HG03521 (cell line): ENCODE measurements at regions not wholly inside any gene's neighbourhood (a gene's known extent, or its start where the extent isn't known, plus 50 kb on each side); places are given as distances from the start of the nearest gene placed in this dataset.

Experiments
- ATAC-seq: cut with Tn5 transposase; IDR thresholded peaks from one replicate; pipeline ENCODE4 v1.9.1; 2021; ENCODE audit warnings: mild to moderate bottlenecking, moderate library complexity; ENCODE audit not compliant: unreplicated experiment

DNA sequence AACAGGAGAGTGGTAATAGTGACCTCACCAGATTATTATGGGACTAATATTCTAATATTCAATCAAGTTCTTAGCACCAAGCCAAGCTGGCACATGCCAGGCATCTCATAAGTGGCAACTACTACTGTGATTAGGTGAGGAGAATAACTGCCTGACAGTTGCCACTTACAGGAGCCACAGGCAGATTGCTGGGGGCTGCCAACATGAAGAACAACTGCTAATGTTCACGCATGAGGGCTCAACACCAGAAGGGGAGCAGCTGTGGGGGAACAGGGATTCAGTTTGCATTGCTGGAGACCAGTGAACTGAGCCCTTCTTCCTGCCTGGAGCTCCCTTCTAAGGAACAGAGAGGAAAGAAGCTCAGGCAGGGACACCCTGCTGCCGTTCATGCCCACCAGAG lies 504.5 kb downstream of the FOXO1 start:
- ATAC-seq, result no peak

DNA sequence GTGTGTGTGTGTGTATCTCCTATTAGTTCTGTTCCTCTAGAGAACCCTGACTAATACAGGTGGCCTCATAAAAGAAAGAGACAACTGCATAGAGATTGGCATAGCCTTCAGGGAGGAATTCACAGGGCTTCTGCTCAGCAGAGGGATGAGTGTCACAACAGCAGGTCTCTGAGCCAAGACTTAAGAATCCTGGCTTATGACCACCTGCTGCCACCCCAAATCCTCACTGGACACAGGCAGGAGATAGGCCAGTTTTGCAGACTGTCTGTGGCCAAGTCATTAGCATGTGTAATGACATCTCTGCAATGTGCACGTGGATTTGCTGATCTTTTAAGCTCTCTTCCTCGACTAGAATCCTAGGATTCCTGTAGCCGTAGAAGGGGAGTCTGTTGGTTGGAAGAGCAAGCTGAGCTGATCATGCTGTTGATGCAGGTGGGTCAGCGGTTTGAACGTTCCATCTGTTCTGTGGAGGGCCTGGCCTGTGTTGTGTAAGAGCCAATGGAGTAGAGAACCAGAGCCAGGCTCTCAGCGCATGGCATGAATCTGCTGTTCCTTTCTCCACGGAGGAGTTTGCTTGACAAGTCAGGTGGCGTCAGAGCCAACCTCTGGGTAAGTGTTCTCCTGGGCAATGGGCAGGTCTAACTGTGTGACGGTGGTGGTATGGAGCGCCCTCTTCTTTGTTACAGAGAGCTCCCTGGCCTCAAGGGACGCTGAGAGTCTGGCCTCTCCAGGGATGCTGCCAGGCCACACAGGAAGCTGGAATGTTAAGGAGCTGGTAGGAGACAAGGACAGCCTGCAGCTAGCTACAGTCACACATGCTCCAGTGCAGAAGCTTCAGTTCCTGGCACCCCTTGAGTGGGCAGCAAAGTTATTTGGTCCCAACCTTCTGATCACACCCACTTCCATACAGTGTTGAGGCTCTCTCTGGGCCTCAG lies 503.1 kb downstream of the FOXO1 start:
- no peak for ATAC-seq

DNA sequence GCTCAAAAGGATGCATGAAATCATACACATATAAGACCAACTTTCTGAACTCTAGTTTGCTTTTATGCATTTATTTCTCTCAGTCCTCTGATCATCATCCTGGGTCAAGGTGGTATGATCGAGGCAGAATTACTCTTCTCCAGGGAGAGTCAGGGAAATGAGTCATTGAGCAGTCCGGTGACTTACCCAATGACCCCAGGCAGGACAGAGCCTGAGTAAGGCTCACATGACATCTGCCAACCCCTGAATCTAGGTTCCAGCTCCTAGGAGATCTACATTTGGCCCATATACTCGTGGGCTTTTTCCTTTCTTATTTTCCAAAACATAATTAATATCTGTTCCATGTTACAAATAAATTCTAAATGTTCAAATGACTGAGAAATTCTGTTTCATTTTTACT lies 502.3 kb downstream of the FOXO1 start:
- ATAC-seq, result no peak

DNA sequence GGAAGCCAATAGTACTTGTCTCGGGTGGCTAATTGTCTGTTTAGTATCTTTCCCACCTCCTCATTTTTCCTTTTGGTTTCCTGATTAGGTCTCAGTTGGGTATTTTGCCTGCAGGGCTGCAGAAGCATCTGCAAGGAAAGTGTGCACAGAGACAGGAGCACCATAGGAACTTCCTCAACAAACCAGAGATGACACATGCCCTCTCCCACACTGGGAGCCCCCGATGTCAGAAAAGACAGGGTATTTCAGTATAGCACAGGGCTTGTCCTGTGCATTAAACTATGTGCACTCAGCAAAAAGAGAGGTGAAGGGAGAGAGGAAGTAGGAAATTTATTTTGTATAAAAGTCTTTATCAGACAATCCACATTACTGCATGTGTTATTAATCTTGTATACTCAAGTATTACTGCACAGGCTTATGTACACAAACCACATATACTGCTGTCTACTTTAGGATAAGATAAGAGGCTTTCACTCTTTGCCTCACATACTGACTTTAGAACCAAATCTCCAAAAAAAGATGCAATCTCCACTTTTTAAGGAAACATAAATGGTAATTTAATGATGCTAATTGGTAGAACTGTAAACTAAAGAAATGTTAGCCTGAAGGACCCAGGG lies 501.0 kb downstream of the FOXO1 start:
- ATAC-seq, result no peak

DNA sequence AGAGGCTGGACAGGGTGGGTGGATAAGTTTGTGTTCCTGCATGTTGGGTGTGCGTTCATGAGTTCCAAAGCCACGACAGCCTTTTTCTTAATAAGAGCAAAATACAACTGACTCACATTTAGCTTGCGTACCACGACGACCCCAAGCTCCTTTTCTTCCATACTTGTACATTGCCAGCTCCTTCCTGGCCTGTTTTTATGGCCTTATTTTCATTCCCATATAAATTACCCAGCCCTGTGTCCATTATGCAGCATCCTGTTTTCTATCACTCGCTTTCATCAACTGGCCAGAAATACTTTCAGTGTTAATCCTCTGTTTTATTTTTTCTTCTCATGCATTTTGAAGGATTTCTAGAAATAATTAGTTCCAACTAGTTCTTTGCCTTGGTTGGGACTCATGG lies 499.1 kb downstream of the FOXO1 start:
- no peak for ATAC-seq

DNA sequence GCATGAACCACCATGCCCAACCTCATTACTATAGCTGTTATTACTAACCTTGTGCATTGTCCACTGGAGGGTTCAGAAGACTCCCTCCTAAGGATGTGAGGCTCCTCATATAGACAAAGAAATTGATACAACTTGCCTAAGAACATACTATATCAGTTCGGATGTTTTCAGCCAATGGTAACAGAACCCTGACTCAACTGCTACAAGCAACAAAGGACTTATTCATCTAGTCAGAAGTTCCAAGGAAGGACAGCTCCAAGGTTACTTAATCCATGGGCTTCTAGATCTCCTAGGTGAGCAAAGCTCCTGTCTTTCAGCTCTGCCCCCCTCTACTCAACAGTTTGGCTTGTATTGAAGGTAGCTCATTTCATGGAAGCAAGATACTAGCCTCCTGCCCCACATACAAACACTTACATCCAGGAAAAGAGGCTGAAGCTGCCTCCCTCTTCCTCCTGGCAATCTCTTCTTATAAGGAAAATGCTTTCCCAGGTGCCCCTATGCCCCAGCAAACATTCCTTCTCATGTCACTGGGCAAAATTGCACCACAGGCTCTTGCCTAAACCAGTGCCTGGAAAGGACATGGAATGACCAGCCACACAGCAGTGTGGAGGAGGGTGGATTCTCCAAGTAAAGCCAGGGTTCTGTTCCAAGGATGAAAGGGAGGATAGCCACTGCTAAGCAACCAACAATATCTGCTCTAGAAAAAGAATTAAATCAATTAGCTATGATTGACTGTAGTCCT lies 497.8 kb downstream of the FOXO1 start:
- ATAC-seq, result no peak

DNA sequence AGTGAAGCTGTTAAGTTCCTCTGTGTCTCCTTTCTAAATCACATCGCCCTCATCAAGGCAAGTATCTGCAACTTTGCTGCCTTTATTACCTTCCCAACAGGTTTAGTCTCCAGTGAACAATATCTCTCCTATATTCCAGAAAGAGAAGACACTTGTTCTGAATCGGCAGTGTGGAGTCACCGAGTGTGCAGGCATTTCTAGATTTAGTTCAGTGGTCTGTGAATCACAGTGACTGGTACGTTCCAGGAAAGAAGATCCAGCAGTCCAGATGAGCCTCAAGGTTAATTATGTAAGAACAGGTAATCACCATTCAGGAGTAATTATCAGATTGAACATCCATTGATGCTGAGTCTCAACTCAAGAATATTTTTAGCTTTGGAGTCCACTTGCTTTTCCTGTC lies 497.0 kb downstream of the FOXO1 start:
- no peak for ATAC-seq

DNA sequence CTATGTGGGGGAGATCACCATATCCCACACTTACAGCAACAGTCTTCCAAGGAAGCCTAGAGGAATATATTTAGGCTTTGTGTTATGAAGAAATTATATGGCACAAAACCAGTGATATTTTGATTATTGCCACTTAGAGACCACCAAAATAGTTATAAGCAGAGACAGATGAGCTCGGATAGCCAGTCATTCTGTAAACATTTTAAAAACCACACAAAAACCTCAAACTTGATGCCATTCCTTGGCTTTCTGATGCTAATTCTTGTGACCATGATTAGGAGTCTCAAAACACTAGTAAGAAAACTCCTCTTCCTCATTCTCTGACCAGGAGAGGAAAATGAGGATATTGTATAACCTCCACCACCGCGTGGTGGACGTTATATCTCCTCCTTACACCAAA lies 496.4 kb downstream of the FOXO1 start:
- no peak for ATAC-seq

DNA sequence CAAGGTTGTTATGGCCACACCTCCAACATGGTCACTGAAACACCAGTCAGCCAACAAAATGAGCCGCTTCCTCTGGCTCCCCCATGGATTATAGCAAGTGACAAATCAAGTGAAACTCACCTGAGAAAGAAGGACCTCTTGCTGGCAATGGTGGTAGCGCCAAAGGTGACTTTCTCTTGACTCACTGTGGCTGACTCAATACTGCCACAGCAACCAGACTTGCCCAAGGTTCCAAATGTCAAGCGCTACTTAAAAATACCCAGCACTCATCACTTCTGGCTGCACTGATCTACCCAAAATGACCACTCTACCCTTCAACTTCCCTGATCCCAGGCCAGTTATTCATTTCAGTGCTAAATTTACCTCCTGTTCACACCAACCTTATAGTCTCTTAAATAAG lies 495.5 kb downstream of the FOXO1 start:
- no peak for ATAC-seq

DNA sequence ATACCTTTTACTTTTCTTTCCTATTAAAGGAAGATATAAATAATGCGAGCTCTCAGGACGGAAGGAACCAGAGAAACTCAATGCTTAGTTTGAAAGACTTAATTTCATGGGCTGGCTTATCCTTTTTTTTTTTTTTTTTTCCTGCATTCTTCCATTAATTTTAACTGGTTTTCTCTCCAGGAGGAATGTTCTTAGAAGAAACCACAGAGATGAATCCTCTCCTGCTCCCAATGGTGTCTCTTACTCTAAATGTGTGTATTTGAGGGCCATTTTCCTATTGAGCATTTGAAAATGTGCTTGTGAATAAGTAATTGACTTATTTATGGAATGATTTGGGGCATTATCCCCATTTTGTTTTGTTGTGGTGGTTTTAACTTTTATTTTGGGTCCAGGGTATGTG lies 494.9 kb downstream of the FOXO1 start:
- no peak for ATAC-seq

DNA sequence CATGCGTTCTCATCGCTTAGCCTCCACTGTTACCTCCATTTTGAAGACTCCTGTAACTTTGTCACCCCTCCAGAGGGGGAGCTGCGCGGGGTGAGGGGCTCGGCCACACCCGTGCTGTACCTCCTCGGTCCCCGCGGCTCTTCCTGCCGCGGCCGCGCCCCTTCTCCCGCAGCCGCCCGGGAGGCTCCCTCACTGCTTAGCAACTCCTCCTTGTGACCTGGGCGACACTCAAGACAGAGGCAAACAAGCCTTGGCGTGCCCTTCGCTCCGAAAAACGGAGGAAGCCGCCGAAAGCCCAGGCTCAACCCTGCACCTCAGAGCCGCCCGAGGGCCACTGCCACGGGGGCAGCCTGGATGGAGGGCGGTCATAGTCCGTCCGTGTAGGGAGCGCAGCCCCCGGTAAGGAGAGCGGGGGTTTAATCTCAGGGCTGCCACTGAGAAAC lies 494.3 kb downstream of the FOXO1 start:
- no peak for ATAC-seq

DNA sequence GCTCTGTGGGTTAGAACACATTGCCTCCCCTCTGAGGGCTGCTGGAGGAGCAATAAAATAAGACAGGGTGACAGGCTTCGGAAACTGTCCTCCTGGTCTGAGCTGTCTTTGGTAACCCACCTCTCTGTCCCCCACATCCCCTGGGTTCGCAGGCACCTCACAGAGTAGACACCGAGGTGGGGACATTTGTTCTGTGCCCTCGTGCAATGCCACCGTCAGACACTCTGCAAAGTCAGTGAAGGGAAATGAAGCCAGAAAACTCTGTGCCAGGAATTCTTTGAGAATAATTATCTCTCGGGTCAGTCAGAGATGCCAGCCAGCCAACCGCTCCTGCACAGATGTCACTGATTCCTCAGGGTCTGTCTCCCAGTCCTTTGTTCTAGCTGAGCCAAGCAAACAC lies 493.6 kb downstream of the FOXO1 start:
- no peak for ATAC-seq

DNA sequence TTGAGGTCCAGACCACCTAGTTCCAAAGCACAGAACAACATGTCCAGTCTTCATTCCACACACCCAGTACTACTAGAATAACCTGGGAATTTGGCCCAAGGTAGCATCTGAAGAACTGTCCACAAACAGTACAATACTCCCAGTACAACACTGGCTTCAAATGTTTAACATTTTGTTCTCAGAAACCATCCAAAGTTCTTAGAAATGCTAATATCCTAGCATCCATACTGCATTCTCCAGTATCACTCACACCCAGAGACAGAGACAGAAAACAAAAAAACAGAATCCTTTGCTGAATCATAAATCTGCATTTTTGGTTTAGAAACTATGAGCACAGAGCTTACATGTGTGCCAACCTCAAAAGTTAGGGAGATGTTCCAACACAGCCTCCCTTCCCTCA lies 490.8 kb downstream of the FOXO1 start:
- ATAC-seq, result no peak

DNA sequence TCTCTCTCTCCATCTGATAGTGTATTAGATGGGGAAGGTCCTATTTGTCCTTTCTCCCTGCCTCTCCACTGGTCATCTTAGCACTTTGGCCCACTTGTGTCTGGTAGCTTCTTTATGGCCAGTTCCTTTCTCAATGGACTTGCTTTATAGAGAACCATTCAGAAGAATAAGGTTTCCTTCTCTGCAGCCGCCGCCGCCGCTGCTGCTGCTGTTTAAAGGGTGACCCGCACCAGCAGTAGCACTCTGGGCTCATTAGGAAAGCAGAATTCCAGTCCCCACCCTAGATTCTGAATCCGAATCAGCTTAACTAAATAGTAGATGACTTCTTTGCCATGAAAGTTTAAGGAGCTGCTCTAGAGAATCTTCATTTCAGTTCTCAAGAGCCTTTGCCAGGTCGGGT lies 490.2 kb downstream of the FOXO1 start:
- ATAC-seq, result no peak

DNA sequence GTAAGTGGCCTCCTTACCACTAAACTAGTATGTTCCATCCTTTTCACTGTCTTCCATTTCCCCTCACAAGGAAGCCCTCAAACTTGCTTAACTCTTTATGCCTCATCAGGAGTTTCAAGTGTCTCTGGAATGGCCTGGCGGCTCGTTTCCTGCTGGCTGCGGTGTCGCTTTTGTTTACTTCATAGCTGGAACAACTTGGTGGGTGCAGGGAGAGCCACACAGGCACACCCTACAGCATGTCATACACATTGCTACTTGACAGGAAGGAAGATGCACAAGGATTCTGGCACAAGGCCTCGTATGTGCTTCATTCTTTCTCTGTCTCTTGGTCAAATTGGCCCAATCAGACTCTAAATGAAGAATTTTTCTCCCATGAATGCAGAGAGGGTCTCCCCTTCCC lies 488.3 kb downstream of the FOXO1 start:
- ATAC-seq, result no peak

DNA sequence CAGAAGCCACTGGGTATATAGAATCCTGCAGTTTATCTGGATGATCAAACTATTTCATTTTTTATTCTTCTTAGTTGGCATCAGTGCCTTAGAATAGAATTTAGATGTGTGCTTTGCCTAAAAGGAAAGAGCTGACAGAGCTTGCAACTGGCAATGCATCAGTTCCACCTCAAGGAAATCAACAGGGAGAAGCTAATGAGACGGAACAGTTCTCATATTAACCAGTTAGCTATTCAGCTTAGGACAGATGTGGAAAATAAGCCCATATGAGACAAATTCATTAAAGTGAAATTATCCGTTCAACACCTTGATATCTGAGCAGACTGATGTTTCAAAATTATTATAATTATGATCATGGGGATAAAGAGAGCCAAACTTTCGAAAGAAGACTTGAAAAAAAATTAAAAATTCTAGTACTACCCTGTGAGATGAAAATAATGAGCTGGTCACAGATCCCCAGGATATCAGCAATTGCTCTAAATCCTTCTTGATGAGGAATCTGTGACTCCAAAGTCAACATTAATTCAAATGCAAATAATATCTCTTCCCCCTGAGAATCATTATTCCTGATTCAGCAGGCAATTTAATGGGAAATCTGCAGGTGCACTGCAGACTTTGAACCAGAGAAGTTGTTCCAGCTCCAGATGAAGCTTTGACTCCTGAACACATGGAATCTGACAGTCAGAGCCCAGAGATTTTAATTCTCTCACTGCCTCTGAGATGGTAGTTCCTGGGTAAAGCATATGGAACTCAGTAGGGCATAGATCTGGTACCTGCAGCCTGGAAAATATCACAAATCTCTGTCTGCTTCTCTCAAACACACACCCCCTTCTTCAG lies 486.8 kb downstream of the FOXO1 start:
- no peak for ATAC-seq

DNA sequence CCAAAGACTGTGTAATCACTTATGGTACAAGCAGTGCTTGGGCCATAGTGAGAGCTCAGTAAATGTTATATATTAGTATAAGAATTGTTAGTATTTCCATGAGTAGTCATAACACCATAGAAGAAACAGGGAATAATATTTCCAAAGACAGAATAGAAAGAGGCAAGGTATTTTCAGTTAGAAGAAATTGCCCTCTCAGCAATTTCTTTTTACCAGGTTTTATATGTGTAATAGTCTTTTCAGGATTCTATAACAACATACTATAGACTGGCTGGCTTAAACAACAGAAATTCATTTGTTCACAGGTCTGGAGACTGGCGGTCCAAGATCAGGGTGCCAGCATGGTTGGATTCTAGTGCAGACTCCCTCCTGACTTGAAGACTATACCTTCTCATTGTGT lies 485.7 kb downstream of the FOXO1 start:
- ATAC-seq, result no peak

DNA sequence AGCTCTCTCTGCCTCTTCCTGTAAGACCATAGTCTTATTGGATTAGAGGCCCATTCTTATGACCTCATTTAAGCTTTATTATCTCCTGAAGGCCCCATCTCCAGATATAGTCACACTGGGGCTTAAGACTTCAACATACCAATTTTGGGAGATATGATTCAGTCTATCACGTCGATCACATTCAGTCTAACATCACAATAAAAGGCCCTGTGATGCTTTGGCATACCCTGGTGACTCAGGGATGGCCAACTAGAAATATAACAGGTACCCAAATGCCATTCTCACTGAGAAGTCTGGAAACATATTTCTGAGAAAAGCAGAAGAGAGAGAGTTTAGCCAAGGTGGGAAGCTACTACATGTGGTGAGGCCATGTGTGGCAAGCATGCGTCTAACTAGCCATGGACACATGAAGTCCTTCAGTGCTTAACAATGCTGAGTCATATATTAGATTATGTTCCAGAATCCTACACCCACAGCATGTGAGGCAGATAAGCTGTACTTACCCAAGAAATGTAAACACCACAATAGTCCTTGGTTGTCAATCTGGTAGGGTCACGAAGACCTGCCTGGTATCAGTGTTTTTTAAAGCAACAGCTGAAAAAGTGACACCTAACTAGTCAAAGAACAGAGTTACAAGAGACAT lies 485.1 kb downstream of the FOXO1 start:
- no peak for ATAC-seq

DNA sequence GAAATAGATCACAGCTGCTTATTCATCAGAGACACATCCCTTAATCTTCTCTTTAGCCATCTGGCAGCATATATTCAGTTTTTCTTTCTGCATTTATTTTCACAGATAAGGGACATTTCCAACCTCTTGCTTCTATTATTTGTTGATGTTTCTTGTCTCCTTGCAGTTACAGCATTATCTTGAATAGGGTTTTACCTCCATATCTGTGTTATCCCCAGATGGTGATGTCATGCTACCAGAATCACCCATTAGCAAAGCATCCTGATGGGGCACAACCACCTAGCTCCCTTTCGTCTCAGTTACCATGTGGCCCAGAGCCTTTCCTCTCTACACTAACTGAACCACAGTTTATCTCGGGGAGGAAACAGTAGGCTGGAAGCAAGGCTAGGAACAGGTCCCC lies 483.9 kb downstream of the FOXO1 start:
- no peak for ATAC-seq

DNA sequence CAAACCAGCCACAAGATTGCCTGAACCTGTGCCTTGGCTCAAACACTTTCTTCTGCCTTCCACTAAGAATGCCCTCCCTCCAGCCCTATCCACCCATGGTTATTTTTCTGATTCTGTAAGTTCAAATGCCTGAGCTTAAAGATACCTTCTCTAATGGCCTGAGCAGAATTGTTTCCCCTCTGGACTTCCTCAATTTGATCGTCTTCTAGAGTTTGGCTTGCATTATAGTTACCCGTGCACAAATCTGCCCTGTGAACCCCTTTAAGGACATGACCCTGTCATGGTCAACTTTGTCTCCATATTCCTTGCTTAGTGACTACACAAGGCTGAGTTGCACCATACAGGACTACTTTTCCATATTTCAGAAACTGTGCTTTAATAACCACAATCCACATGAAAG lies 481.0 kb downstream of the FOXO1 start:
- ATAC-seq, result no peak
